Skeletal muscle satellite cell (primary cell): ENCODE measurements at regions not wholly inside any gene's neighbourhood (a gene's known extent, or its start where the extent isn't known, plus 50 kb on each side); places are given as distances from the start of the nearest gene placed in this dataset.

Experiments
- H3K27me3 ChIP-seq: 2 replicates; pipeline ENCODE4 v1.7.0; 2013; ENCODE audit warnings: low read length; ENCODE audit not compliant: control insufficient read depth, insufficient read depth
- H3K36me3 ChIP-seq: 2 replicates; pipeline ENCODE4 v1.7.0; 2013; ENCODE audit warnings: mild to moderate bottlenecking, control low read depth, low read length; ENCODE audit not compliant: insufficient read depth
- H3K4me1 ChIP-seq: 2 replicates; pipeline ENCODE4 v1.7.0; 2013; ENCODE audit warnings: low read length; ENCODE audit not compliant: control insufficient read depth, insufficient read depth
- H3K4me2 ChIP-seq: 2 replicates; pipeline ENCODE4 v1.7.0; 2013; ENCODE audit warnings: mild to moderate bottlenecking, low read length
- H3K4me3 ChIP-seq: 2 replicates; pipeline ENCODE4 v1.7.0; 2013; ENCODE audit warnings: low read length
- H3K9ac ChIP-seq: 2 replicates; pipeline ENCODE4 v1.7.0; 2013; ENCODE audit warnings: mild to moderate bottlenecking, low read depth, low read length, moderate library complexity
- H3K9me3 ChIP-seq: replicated peaks from 2 replicates; pipeline ENCODE4 v1.7.0; 2013; ENCODE audit warnings: mild to moderate bottlenecking, control low read depth, low read length

- Histone ChIP-seq H3K27me3 (peaks cover 33% of the 10 kb centered on the region), H3K4me2 (no peak overlapping the region), H3K9ac (no peak overlapping the region), H3K4me1 (no peaks in the 10 kb centered on the region), H3K36me3 (no peaks in the 10 kb centered on the region), H3K9me3 (no peaks in the 10 kb centered on the region), H3K4me3 (no peak overlapping the region)
Measured at GRCh38 chr3:184440151-184440550, 60.3 kb downstream of the CHRD start.

- Histone ChIP-seq H3K27me3 (peaks cover 33% of the 10 kb centered on the region), H3K4me3 (no peak overlapping the region), H3K9ac (no peak overlapping the region), H3K4me2 (no peak overlapping the region), H3K9me3 (no peaks in the 10 kb centered on the region), H3K36me3 (no peaks in the 10 kb centered on the region), H3K4me1 (no peaks in the 10 kb centered on the region)
Measured at GRCh38 chr3:184441202-184441900, 61.5 kb downstream of the CHRD start.

- Histone ChIP-seq H3K9me3 (no peaks in the 10 kb centered on the region), H3K36me3 (no peaks in the 10 kb centered on the region), H3K27me3 (peaks cover 31% of the 10 kb centered on the region), H3K9ac (no peak overlapping the region), H3K4me2 (no peak overlapping the region), H3K4me1 (no peaks in the 10 kb centered on the region), H3K4me3 (no peak overlapping the region)
Measured at GRCh38 chr3:184443364-184443763, 63.5 kb downstream of the CHRD start.

- Histone ChIP-seq H3K4me3 (no peak overlapping the region), H3K36me3 (no peaks in the 10 kb centered on the region), H3K9me3 (no peaks in the 10 kb centered on the region), H3K9ac (no peak overlapping the region), H3K27me3 (peaks cover 31% of the 10 kb centered on the region), H3K4me2 (no peak overlapping the region), H3K4me1 (peaks cover 4% of the 10 kb centered on the region)
Measured at GRCh38 chr3:184443831-184444230, 64.0 kb downstream of the CHRD start.

- H3K27me3 ChIP-seq, result peaks cover 13% of the 10 kb centered on the region
- peaks cover 7% of the 10 kb centered on the region for H3K4me1 ChIP-seq
- no peaks in the 10 kb centered on the region for H3K36me3 ChIP-seq
- no peaks in the 10 kb centered on the region for H3K9me3 ChIP-seq
- H3K9ac ChIP-seq, result no peak overlapping the region
- H3K4me2 ChIP-seq, result no peak overlapping the region
- no peak overlapping the region for H3K4me3 ChIP-seq
Measured at GRCh38 chr3:184448321-184449160, 68.7 kb downstream of the CHRD start.

GRCh38 chr3:184449161-184449515 is 69.3 kb downstream of the CHRD start:
- Histone ChIP-seq H3K4me1 (peaks cover 7% of the 10 kb centered on the region), H3K27me3 (peaks cover 13% of the 10 kb centered on the region), H3K36me3 (no peaks in the 10 kb centered on the region), H3K4me3 (no peak overlapping the region), H3K9me3 (no peaks in the 10 kb centered on the region), H3K4me2 (no peak overlapping the region), H3K9ac (no peak overlapping the region)

GRCh38 chr3:184450547-184450946 is 70.7 kb downstream of the CHRD start:
- no peak overlapping the region for H3K4me3 ChIP-seq
- H3K36me3 ChIP-seq, result no peaks in the 10 kb centered on the region
- H3K27me3 ChIP-seq, result peaks cover 11% of the 10 kb centered on the region
- H3K9ac ChIP-seq, result no peak overlapping the region
- H3K9me3 ChIP-seq, result no peaks in the 10 kb centered on the region
- no peak overlapping the region for H3K4me2 ChIP-seq
- peaks cover 7% of the 10 kb centered on the region for H3K4me1 ChIP-seq

GRCh38 chr3:184453296-184453695 is 73.4 kb downstream of the CHRD start:
- Histone ChIP-seq H3K27me3 (peaks cover 22% of the 10 kb centered on the region), H3K4me2 (no peak overlapping the region), H3K4me1 (peaks cover 7% of the 10 kb centered on the region), H3K9ac (no peak overlapping the region), H3K4me3 (no peak overlapping the region), H3K9me3 (no peaks in the 10 kb centered on the region), H3K36me3 (no peaks in the 10 kb centered on the region)

GRCh38 chr3:184455991-184456390 is 76.1 kb downstream of the CHRD start:
- no peak overlapping the region for H3K4me3 ChIP-seq
- no peaks in the 10 kb centered on the region for H3K9me3 ChIP-seq
- no peaks in the 10 kb centered on the region for H3K36me3 ChIP-seq
- H3K27me3 ChIP-seq, result peaks cover 22% of the 10 kb centered on the region
- no peak overlapping the region for H3K4me2 ChIP-seq
- peaks cover 8% of the 10 kb centered on the region for H3K4me1 ChIP-seq
- H3K9ac ChIP-seq, result no peak overlapping the region

- H3K27me3 ChIP-seq, result peaks cover 22% of the 10 kb centered on the region
- no peaks in the 10 kb centered on the region for H3K36me3 ChIP-seq
- H3K9ac ChIP-seq, result no peak overlapping the region
- no peaks in the 10 kb centered on the region for H3K9me3 ChIP-seq
- peaks cover 8% of the 10 kb centered on the region for H3K4me1 ChIP-seq
- no peak overlapping the region for H3K4me3 ChIP-seq
- H3K4me2 ChIP-seq, result no peak overlapping the region
Measured at GRCh38 chr3:184456476-184456875, 76.6 kb downstream of the CHRD start.

- Histone ChIP-seq H3K9ac (no peak overlapping the region), H3K27me3 (peaks cover 24% of the 10 kb centered on the region), H3K4me2 (no peak overlapping the region), H3K36me3 (no peaks in the 10 kb centered on the region), H3K4me1 (peaks cover 8% of the 10 kb centered on the region), H3K9me3 (no peaks in the 10 kb centered on the region), H3K4me3 (no peak overlapping the region)
Measured at GRCh38 chr3:184457329-184457728, 77.5 kb downstream of the CHRD start.
